Kidney epithelial cell (primary cell): ENCODE measurements at regions not wholly inside any gene's neighbourhood (a gene's known extent, or its start where the extent isn't known, plus 50 kb on each side); places are given as distances from the start of the nearest gene placed in this dataset.

Source experiments
- DNase-seq: peaks from one replicate; pipeline ENCODE4 v3.0.0-alpha.2; 2010; ENCODE audit warnings: low read depth
- H3K27me3 ChIP-seq: 2 replicates; pipeline ENCODE4 v1.6.0; 2011; ENCODE audit warnings: low read length; ENCODE audit not compliant: control insufficient read depth, insufficient read depth
- H3K36me3 ChIP-seq: 2 replicates; pipeline ENCODE4 v1.5.1; 2011; ENCODE audit warnings: low read length; ENCODE audit not compliant: control insufficient read depth, insufficient read depth
- H3K4me3 ChIP-seq: 2 replicates; pipeline ENCODE4 v1.5.1; 2011; ENCODE audit warnings: low read depth, mild to moderate bottlenecking, control low read depth, low read length
- CTCF ChIP-seq: IDR thresholded peaks from 2 replicates; pipeline ENCODE4 v1.5.1; 2011; ENCODE audit warnings: mild to moderate bottlenecking, moderate library complexity, low read length, control low read depth, inconsistent platforms; ENCODE audit not compliant: insufficient read depth, poor library complexity, severe bottlenecking

GRCh38 chr4:15340902-15341732 is 86.7 kb upstream of the C1QTNF7 start:
- Histone ChIP-seq H3K4me3 (no peak overlapping the region), H3K36me3 (no peaks in the 10 kb centered on the region), H3K27me3 (no peaks in the 10 kb centered on the region)
- no peak for DNase-seq
- no peak for TF ChIP-seq CTCF

- no peak for TF ChIP-seq CTCF
- no peaks in the 10 kb centered on the region for H3K27me3 ChIP-seq
- no peak overlapping the region for H3K4me3 ChIP-seq
- no peak for DNase-seq
- H3K36me3 ChIP-seq = no peaks in the 10 kb centered on the region
Observed at GRCh38 chr4:15341733-15342300, 86.0 kb upstream of the C1QTNF7 start.

- DNase-seq = no peak
- no peaks in the 10 kb centered on the region for H3K27me3 ChIP-seq
- H3K4me3 ChIP-seq = no peak overlapping the region
- TF ChIP-seq CTCF = no peak
- H3K36me3 ChIP-seq = no peaks in the 10 kb centered on the region
Observed at GRCh38 chr4:15343000-15343399, 84.8 kb upstream of the C1QTNF7 start.

- no peak for TF ChIP-seq CTCF
- no peak for DNase-seq
- Histone ChIP-seq H3K27me3 (no peaks in the 10 kb centered on the region), H3K4me3 (no peak overlapping the region), H3K36me3 (no peaks in the 10 kb centered on the region)
Observed at GRCh38 chr4:15343581-15343980, 84.3 kb upstream of the C1QTNF7 start.

GRCh38 chr4:15344041-15344440 is 83.8 kb upstream of the C1QTNF7 start:
- no peaks in the 10 kb centered on the region for H3K27me3 ChIP-seq
- no peaks in the 10 kb centered on the region for H3K36me3 ChIP-seq
- TF ChIP-seq CTCF = no peak
- no peak overlapping the region for H3K4me3 ChIP-seq
- DNase-seq = no peak
